Neural cell (in vitro differentiated cells): ENCODE measurements at regions not wholly inside any gene's neighbourhood (a gene's known extent, or its start where the extent isn't known, plus 50 kb on each side); places are given as distances from the start of the nearest gene placed in this dataset.

Experiments
- H2AFZ ChIP-seq: fragments of 200-600, 300-800 bp; sonication (generic), shearing (Covaris generic); 2 replicates; pipeline ENCODE4 v1.6.0; 2014; ENCODE audit warnings: low read depth, mild to moderate bottlenecking, antibody characterized with exemption, low read length, moderate library complexity
- H3F3A ChIP-seq: fragments of 200-600 bp; shearing (Covaris generic); 2 replicates; pipeline ENCODE4 v1.6.1; 2016; ENCODE audit warnings: mild to moderate bottlenecking, moderate library complexity, mixed read lengths, antibody characterized with exemption, low read length; ENCODE audit not compliant: insufficient read depth, poor library complexity, severe bottlenecking
- H3K27ac ChIP-seq: fragments of 200-600, 300-800 bp; sonication (generic), shearing (Covaris generic); 2 replicates; pipeline ENCODE4 v1.5.1; 2014; ENCODE audit warnings: mild to moderate bottlenecking, low read length, moderate library complexity
- H3K27me3 ChIP-seq: fragments of 300-800, 200-600 bp; sonication (generic), shearing (Covaris generic); 2 replicates; pipeline ENCODE4 v1.6.0; 2014; ENCODE audit warnings: mild to moderate bottlenecking, low read depth, low read length, moderate library complexity; ENCODE audit not compliant: insufficient read depth
- H3K36me3 ChIP-seq: fragments of 300-800, 200-600 bp; sonication (generic), shearing (Covaris generic); 2 replicates; pipeline ENCODE4 v1.5.1; 2014; ENCODE audit warnings: mild to moderate bottlenecking, antibody characterized with exemption, low read length, moderate library complexity; ENCODE audit not compliant: insufficient read depth
- H3K4me2 ChIP-seq: fragments of 300-800, 200-600 bp; sonication (generic), shearing (Covaris generic); 2 replicates; pipeline ENCODE4 v1.6.0; 2014; ENCODE audit warnings: mild to moderate bottlenecking, low read length
- H3K4me3 ChIP-seq: fragments of 300-800, 200-600 bp; sonication (generic), shearing (Covaris generic); 2 replicates; pipeline ENCODE4 v1.5.1; 2014; ENCODE audit warnings: mild to moderate bottlenecking, low read length, moderate library complexity
- H3K79me2 ChIP-seq: fragments of 200-600 bp; shearing (Covaris generic); replicated peaks from 2 replicates; pipeline ENCODE4 v1.6.0; 2014; ENCODE audit warnings: mild to moderate bottlenecking, low read length, moderate library complexity; ENCODE audit not compliant: insufficient read depth
- H3K9ac ChIP-seq: fragments of 300-800, 200-600 bp; sonication (generic), shearing (Covaris generic); 2 replicates; pipeline ENCODE4 v1.6.1; 2016; ENCODE audit warnings: mild to moderate bottlenecking, low read length, mixed read lengths
- H3K9me2 ChIP-seq: fragments of 200-600 bp; shearing (Covaris generic); 2 replicates; pipeline ENCODE4 v1.6.1; 2016; ENCODE audit warnings: mild to moderate bottlenecking, low read length, mixed read lengths; ENCODE audit not compliant: insufficient read depth
- H3K9me3 ChIP-seq: fragments of 200-600, 300-800 bp; sonication (generic), shearing (Covaris generic); 2 replicates; pipeline ENCODE4 v1.6.1; 2016; ENCODE audit warnings: mild to moderate bottlenecking, mixed run types, low read length, moderate library complexity, mixed read lengths
- H4K20me1 ChIP-seq: fragments of 200-600 bp; shearing (Covaris generic); 2 replicates; pipeline ENCODE4 v1.6.1; 2016; ENCODE audit warnings: mild to moderate bottlenecking, mixed run types; ENCODE audit not compliant: insufficient read depth
- EP300 ChIP-seq: fragments of 450-650 bp; conservative IDR thresholded peaks from 2 replicates; pipeline ENCODE4 v1.6.1; 2014; ENCODE audit warnings: antibody characterized with exemption, mild to moderate bottlenecking, moderate library complexity; ENCODE audit not compliant: poor library complexity, severe bottlenecking
- MXI1 ChIP-seq: fragments of 450-650 bp; conservative IDR thresholded peaks from 2 replicates; pipeline ENCODE4 v1.6.1; 2014; ENCODE audit warnings: antibody characterized with exemption, mild to moderate bottlenecking; ENCODE audit not compliant: poor library complexity, severe bottlenecking
- POLR2AphosphoS5 ChIP-seq: IDR thresholded peaks from 2 replicates; pipeline ENCODE4 v1.6.1; 2012
- RAD21 ChIP-seq: fragments of 450-650 bp; conservative IDR thresholded peaks from 2 replicates; pipeline ENCODE4 v1.6.1; 2014; ENCODE audit warnings: antibody characterized with exemption, mild to moderate bottlenecking, moderate library complexity
- SMC3 ChIP-seq: fragments of 450-650 bp; conservative IDR thresholded peaks from 2 replicates; pipeline ENCODE4 v1.6.1; 2014; ENCODE audit warnings: antibody characterized with exemption, mild to moderate bottlenecking, moderate library complexity; ENCODE audit not compliant: poor library complexity
- TAF1 ChIP-seq: IDR thresholded peaks from 2 replicates; pipeline ENCODE4 v1.6.1; 2012; ENCODE audit warnings: low read depth
- TF ChIP-seq, protein P1 (sequence below): fragments of 450-650 bp; IDR thresholded peaks from 2 replicates; pipeline ENCODE4 v1.5.1; 2014; ENCODE audit warnings: antibody characterized with exemption, mild to moderate bottlenecking, moderate library complexity; ENCODE audit not compliant: poor library complexity, severe bottlenecking
- TF ChIP-seq, protein P2 (sequence below): IDR thresholded peaks from 2 replicates; pipeline ENCODE4 v1.6.1; 2012; ENCODE audit warnings: borderline replicate concordance

DNA sequence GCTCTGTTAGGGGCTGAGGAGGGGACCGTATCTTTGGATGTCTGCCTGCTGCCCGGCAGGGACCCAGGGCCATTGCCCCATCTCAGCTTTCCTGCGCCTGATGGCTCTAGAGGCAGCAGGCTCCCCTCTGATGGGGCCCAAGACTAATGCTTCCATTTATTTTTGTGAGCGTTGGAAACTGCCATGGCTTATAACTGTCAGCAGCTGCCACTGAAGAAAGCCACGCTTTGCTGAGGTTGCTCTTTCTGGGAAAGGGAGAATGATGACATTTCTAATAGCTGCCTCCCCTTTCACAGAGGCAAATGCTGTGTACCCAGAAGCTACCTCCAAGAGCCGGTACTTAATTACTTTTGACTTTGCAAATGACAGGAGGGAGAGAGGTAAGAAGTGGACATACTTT lies 103.8 kb downstream of the HAPSTR1 start:
- no peak overlapping the region for H2AFZ ChIP-seq
- H3K27ac ChIP-seq, result peak overlapping the region; percentile 8

DNA sequence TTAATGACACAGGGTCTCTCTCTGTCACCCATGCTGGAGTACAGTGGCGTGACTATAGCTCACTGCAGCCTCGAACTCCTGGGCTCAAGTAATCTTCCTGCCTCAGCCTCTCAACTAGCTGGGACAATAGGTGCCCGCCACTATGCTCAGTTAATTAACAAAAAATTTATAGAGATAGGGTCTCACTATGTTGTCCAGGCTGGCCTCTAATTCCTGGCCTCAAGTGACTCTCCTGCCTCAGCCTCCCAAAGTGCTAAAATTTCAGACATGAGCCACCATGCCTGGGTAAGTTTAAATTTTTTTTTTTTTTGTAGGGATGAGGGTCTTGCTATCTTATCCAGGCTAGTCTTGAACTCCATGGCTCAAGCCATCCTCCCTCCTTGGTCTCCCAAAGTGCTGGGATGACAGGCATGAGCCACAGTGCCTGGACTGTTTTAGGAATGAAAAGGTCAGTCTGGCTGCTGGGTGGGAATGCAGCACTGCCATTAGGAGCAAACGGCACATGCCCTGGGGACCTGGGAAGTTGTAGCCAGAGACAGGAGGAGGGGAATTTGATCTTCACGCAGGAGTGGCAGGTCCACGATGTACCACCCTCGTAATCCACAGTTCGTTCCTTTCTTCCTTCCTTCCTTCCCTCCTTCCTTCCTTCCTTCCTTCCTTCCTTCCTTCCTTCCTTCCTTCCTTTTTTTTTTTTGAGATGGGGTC lies 106.7 kb downstream of the HAPSTR1 start:
- Histone ChIP-seq H2AFZ (no peak overlapping the region), H3K36me3 (no peaks in the 10 kb centered on the region), H3K27me3 (no peaks in the 10 kb centered on the region), H3K9me3 (no peaks in the 10 kb centered on the region), H3F3A (no peaks in the 10 kb centered on the region), H3K4me2 (no peak overlapping the region), H3K27ac (no peak overlapping the region), H4K20me1 (no peaks in the 10 kb centered on the region), H3K9ac (no peak overlapping the region), H3K79me2 (no peaks in the 10 kb centered on the region), H3K4me3 (no peak overlapping the region), H3K9me2 (no peaks in the 10 kb centered on the region)
- TF ChIP-seq EP300 (no peak), RAD21 (no peak), SMC3 (no peak), TAF1 (no peak), POLR2AphosphoS5 (no peak)

More for the DNA sequence above, 103.8 kb downstream of the HAPSTR1 start:
- H3K9me2 ChIP-seq, result no peaks in the 10 kb centered on the region
- TF ChIP-seq RAD21, result no peak
- TF ChIP-seq, protein P1, sequence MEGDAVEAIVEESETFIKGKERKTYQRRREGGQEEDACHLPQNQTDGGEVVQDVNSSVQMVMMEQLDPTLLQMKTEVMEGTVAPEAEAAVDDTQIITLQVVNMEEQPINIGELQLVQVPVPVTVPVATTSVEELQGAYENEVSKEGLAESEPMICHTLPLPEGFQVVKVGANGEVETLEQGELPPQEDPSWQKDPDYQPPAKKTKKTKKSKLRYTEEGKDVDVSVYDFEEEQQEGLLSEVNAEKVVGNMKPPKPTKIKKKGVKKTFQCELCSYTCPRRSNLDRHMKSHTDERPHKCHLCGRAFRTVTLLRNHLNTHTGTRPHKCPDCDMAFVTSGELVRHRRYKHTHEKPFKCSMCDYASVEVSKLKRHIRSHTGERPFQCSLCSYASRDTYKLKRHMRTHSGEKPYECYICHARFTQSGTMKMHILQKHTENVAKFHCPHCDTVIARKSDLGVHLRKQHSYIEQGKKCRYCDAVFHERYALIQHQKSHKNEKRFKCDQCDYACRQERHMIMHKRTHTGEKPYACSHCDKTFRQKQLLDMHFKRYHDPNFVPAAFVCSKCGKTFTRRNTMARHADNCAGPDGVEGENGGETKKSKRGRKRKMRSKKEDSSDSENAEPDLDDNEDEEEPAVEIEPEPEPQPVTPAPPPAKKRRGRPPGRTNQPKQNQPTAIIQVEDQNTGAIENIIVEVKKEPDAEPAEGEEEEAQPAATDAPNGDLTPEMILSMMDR, result no peak
- TF ChIP-seq POLR2AphosphoS5, result no peak
- no peak for TF ChIP-seq SMC3
- peak; percentile 45 for TF ChIP-seq EP300
- no peaks in the 10 kb centered on the region for H3K9me3 ChIP-seq
- H3K4me2 ChIP-seq, result no peak overlapping the region
- no peaks in the 10 kb centered on the region for H3K79me2 ChIP-seq
- no peak overlapping the region for H3K4me3 ChIP-seq
- no peaks in the 10 kb centered on the region for H3K27me3 ChIP-seq
- H3K9ac ChIP-seq, result no peak overlapping the region
- no peaks in the 10 kb centered on the region for H3F3A ChIP-seq
- H4K20me1 ChIP-seq, result no peaks in the 10 kb centered on the region
- H3K36me3 ChIP-seq, result no peaks in the 10 kb centered on the region

DNA sequence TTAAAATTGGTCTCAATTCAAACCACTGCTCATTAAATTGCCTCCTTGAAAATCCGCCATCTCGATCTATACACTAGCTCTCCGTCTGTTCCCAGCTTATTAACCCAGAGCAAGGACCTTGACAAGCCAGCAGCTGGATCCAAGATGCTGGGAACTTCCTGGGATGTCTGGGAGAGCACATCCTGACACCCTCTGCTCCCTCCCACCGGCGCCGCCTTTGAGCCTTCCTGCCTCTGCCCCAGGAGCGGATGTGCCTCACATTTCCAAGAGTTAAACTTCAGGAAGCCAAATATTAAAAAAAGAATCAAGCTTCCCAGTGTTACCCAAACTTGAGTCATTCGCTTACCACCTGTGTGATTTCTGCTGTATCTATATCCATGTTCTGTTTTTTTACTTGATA lies 107.9 kb downstream of the HAPSTR1 start:
- Histone ChIP-seq H3K9ac (no peak overlapping the region), H3F3A (no peaks in the 10 kb centered on the region), H3K27me3 (no peaks in the 10 kb centered on the region), H3K4me3 (no peak overlapping the region), H3K4me2 (no peak overlapping the region), H3K27ac (no peak overlapping the region), H4K20me1 (no peaks in the 10 kb centered on the region), H3K79me2 (no peaks in the 10 kb centered on the region), H3K9me3 (no peaks in the 10 kb centered on the region), H3K9me2 (no peaks in the 10 kb centered on the region), H2AFZ (no peak overlapping the region), H3K36me3 (no peaks in the 10 kb centered on the region)
- TF ChIP-seq TAF1 (no peak), POLR2AphosphoS5 (no peak), MXI1 (no peak), EP300 (no peak), SMC3 (no peak)
- TF ChIP-seq, protein P2, sequence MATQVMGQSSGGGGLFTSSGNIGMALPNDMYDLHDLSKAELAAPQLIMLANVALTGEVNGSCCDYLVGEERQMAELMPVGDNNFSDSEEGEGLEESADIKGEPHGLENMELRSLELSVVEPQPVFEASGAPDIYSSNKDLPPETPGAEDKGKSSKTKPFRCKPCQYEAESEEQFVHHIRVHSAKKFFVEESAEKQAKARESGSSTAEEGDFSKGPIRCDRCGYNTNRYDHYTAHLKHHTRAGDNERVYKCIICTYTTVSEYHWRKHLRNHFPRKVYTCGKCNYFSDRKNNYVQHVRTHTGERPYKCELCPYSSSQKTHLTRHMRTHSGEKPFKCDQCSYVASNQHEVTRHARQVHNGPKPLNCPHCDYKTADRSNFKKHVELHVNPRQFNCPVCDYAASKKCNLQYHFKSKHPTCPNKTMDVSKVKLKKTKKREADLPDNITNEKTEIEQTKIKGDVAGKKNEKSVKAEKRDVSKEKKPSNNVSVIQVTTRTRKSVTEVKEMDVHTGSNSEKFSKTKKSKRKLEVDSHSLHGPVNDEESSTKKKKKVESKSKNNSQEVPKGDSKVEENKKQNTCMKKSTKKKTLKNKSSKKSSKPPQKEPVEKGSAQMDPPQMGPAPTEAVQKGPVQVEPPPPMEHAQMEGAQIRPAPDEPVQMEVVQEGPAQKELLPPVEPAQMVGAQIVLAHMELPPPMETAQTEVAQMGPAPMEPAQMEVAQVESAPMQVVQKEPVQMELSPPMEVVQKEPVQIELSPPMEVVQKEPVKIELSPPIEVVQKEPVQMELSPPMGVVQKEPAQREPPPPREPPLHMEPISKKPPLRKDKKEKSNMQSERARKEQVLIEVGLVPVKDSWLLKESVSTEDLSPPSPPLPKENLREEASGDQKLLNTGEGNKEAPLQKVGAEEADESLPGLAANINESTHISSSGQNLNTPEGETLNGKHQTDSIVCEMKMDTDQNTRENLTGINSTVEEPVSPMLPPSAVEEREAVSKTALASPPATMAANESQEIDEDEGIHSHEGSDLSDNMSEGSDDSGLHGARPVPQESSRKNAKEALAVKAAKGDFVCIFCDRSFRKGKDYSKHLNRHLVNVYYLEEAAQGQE, result no peak
- TF ChIP-seq, protein P1, result no peak
